HL-60 (cell line): ENCODE measurements at regions not wholly inside any gene's neighbourhood (a gene's known extent, or its start where the extent isn't known, plus 50 kb on each side); places are given as distances from the start of the nearest gene placed in this dataset.

Experiments used
- DNase-seq, 2 experiments: peaks; one replicate each; pipeline ENCODE4 v3.0.0-alpha.2; 2010 to 2020; ENCODE audit warnings: low read depth in 1 of 2, low spot score in 1 of 2
- H3K27ac ChIP-seq: fragments of 250-450 bp; sonication (Bioruptor Pico); replicated peaks from 2 replicates; pipeline ENCODE4 v1.5.1; 2020; ENCODE audit warnings: mild to moderate bottlenecking, moderate library complexity
- H3K27me3 ChIP-seq: fragments of 250-450 bp; sonication (Bioruptor Pico); 2 replicates; pipeline ENCODE4 v1.5.1; 2021; ENCODE audit warnings: mild to moderate bottlenecking, moderate library complexity; ENCODE audit not compliant: insufficient read depth, poor library complexity, severe bottlenecking
- H3K4me3 ChIP-seq: replicated peaks from 2 replicates; pipeline ENCODE4 v1.5.1; 2011; ENCODE audit warnings: mild to moderate bottlenecking, control low read depth, low read length; ENCODE audit not compliant: insufficient read depth
- CTCF ChIP-seq: IDR thresholded peaks from one replicate; pipeline ENCODE4 v1.5.1; 2011; ENCODE audit warnings: low read length, control low read depth, inconsistent platforms; ENCODE audit not compliant: insufficient read depth
- GABPA ChIP-seq: IDR thresholded peaks from 2 replicates; pipeline ENCODE4 v1.6.1; 2012; ENCODE audit warnings: low read depth
- POLR2AphosphoS5 ChIP-seq: IDR thresholded peaks from 2 replicates; pipeline ENCODE4 v1.6.1; 2012; ENCODE audit warnings: low read depth
- REST ChIP-seq: IDR thresholded peaks from 2 replicates; pipeline ENCODE4 v1.6.1; 2012; ENCODE audit warnings: low read depth; ENCODE audit not compliant: insufficient replicate concordance
- SPI1 ChIP-seq: IDR thresholded peaks from 2 replicates; pipeline ENCODE4 v1.6.1; 2012; ENCODE audit warnings: low read depth, mild to moderate bottlenecking, borderline replicate concordance

GRCh38 chr18:61643884-61644647 lies 248.7 kb downstream of the RNF152 start:
- Histone ChIP-seq H3K27ac (no peak overlapping the region), H3K27me3 (no peaks in the 10 kb centered on the region), H3K4me3 (no peak overlapping the region)
- DNase-seq = no peak
- no peak for TF ChIP-seq SPI1
- TF ChIP-seq POLR2AphosphoS5 = no peak
- TF ChIP-seq CTCF = no peak
- no peak for TF ChIP-seq GABPA
- TF ChIP-seq REST = no peak

- Histone ChIP-seq H3K27ac (no peak overlapping the region), H3K27me3 (no peaks in the 10 kb centered on the region), H3K4me3 (no peak overlapping the region)
- TF ChIP-seq REST (no peak), SPI1 (no peak), POLR2AphosphoS5 (no peak), CTCF (no peak), GABPA (no peak)
- DNase-seq = no peak
Measured at GRCh38 chr18:61639886-61640285, 252.9 kb downstream of the RNF152 start.

GRCh38 chr18:61637905-61638595 lies 254.8 kb downstream of the RNF152 start:
- H3K4me3 ChIP-seq = no peak overlapping the region
- no peaks in the 10 kb centered on the region for H3K27me3 ChIP-seq
- TF ChIP-seq SPI1 (no peak), POLR2AphosphoS5 (no peak)
- no peak overlapping the region for H3K27ac ChIP-seq
- DNase-seq = no peak

- H3K27me3 ChIP-seq = no peaks in the 10 kb centered on the region
- DNase-seq = no peak
- H3K4me3 ChIP-seq = no peak overlapping the region
- TF ChIP-seq GABPA = no peak
- no peak for TF ChIP-seq CTCF
- no peak for TF ChIP-seq POLR2AphosphoS5
- TF ChIP-seq SPI1 = no peak
- no peak for TF ChIP-seq REST
- no peak overlapping the region for H3K27ac ChIP-seq
Measured at GRCh38 chr18:61637319-61637718, 255.5 kb downstream of the RNF152 start.
